ENCODE measurements at regions not wholly inside any gene's neighbourhood (a gene's known extent, or its start where the extent isn't known, plus 50 kb on each side); places are given as distances from the start of the nearest gene placed in this dataset.

DNA sequence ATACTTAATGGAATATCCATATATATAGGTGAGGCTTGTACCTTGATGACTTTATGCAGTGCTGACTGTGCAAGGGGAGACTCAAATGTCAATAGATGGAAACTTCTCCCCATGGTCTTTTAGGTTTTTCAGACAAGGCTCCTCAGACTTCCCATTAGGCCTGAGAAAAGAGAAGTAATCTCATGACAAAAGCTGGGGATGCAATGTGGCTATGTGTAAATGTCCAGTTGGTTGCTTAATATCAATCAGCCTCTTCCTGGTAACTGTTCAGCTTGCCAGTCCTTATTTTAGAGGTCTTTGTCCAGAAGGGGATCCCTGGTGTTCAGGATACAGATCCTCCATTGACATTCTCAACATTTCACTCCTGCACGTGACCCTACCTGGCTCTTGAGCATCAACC is 621.1 kb upstream of the CDH18 start:
- TF ChIP-seq RAD21 (IDR thresholded peaks at IDR 0.05; ENCODE audit: low read depth) = no peak
- no peak for TF ChIP-seq TEAD4 (IDR thresholded peaks at IDR 0.05)
- no peak for TF ChIP-seq NFIC (IDR thresholded peaks at IDR 0.05)
- TF ChIP-seq YY1 (IDR thresholded peaks at IDR 0.05; ENCODE audit: low read depth) = no peak
- no peak for TF ChIP-seq TCF12 (IDR thresholded peaks at IDR 0.05; ENCODE audit: low read depth)
- TF ChIP-seq EP300 (IDR thresholded peaks at IDR 0.05; ENCODE audit: borderline replicate concordance) = no peak
- no peak for TF ChIP-seq EGR1 (IDR thresholded peaks at IDR 0.05)
- TF ChIP-seq CEBPB (IDR thresholded peaks at IDR 0.05) = no peak
- no peak for TF ChIP-seq TAF1 (IDR thresholded peaks at IDR 0.05; ENCODE audit: low read depth)
- TF ChIP-seq, protein P1, sequence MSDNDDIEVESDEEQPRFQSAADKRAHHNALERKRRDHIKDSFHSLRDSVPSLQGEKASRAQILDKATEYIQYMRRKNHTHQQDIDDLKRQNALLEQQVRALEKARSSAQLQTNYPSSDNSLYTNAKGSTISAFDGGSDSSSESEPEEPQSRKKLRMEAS (IDR thresholded peaks at IDR 0.05) = no peak
- no peak for TF ChIP-seq ZBTB7A (IDR thresholded peaks at IDR 0.05; ENCODE audit: low read depth)

DNA sequence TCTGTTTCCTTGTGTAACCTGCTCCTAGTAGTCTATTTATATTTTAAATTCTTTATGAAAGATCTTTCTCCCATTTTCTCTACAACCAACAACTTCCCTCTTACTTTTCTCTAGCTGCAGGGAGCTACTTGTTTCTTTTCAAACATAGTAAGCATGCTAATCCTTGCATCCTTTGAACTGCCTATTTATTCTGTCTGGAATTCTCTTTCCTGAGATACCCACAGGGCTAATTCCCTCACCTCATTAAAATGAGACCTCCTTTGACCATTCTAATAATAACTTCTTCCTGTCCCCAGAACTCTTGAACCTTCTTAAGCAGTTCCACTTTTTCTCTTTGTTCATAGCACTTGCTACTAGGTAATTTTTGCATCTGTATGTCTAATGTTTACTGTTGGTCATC is 620.6 kb upstream of the CDH18 start:
- TF ChIP-seq FOXM1 (IDR thresholded peaks at IDR 0.05; ENCODE audit: borderline replicate concordance, low read depth) = no peak
- no peak for TF ChIP-seq EP300 (IDR thresholded peaks at IDR 0.05; ENCODE audit: borderline replicate concordance)
- TF ChIP-seq ZBTB7A (IDR thresholded peaks at IDR 0.05; ENCODE audit: low read depth) = no peak
- TF ChIP-seq, protein P2, sequence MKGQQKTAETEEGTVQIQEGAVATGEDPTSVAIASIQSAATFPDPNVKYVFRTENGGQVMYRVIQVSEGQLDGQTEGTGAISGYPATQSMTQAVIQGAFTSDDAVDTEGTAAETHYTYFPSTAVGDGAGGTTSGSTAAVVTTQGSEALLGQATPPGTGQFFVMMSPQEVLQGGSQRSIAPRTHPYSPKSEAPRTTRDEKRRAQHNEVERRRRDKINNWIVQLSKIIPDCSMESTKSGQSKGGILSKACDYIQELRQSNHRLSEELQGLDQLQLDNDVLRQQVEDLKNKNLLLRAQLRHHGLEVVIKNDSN (IDR thresholded peaks at IDR 0.05) = no peak
- TF ChIP-seq, protein P3, sequence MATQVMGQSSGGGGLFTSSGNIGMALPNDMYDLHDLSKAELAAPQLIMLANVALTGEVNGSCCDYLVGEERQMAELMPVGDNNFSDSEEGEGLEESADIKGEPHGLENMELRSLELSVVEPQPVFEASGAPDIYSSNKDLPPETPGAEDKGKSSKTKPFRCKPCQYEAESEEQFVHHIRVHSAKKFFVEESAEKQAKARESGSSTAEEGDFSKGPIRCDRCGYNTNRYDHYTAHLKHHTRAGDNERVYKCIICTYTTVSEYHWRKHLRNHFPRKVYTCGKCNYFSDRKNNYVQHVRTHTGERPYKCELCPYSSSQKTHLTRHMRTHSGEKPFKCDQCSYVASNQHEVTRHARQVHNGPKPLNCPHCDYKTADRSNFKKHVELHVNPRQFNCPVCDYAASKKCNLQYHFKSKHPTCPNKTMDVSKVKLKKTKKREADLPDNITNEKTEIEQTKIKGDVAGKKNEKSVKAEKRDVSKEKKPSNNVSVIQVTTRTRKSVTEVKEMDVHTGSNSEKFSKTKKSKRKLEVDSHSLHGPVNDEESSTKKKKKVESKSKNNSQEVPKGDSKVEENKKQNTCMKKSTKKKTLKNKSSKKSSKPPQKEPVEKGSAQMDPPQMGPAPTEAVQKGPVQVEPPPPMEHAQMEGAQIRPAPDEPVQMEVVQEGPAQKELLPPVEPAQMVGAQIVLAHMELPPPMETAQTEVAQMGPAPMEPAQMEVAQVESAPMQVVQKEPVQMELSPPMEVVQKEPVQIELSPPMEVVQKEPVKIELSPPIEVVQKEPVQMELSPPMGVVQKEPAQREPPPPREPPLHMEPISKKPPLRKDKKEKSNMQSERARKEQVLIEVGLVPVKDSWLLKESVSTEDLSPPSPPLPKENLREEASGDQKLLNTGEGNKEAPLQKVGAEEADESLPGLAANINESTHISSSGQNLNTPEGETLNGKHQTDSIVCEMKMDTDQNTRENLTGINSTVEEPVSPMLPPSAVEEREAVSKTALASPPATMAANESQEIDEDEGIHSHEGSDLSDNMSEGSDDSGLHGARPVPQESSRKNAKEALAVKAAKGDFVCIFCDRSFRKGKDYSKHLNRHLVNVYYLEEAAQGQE (IDR thresholded peaks at IDR 0.05; ENCODE audit: low read depth) = no peak
- TF ChIP-seq, protein P1 (IDR thresholded peaks at IDR 0.05) = no peak
- no peak for TF ChIP-seq RAD21 (IDR thresholded peaks at IDR 0.05; ENCODE audit: low read depth)
- no peak for TF ChIP-seq YY1 (IDR thresholded peaks at IDR 0.05; ENCODE audit: low read depth)
- no peak for TF ChIP-seq EGR1 (IDR thresholded peaks at IDR 0.05)
- TF ChIP-seq TAF1 (IDR thresholded peaks at IDR 0.05; ENCODE audit: low read depth) = no peak
- no peak for TF ChIP-seq TEAD4 (IDR thresholded peaks at IDR 0.05)
- no peak for TF ChIP-seq TCF12 (IDR thresholded peaks at IDR 0.05; ENCODE audit: low read depth)

DNA sequence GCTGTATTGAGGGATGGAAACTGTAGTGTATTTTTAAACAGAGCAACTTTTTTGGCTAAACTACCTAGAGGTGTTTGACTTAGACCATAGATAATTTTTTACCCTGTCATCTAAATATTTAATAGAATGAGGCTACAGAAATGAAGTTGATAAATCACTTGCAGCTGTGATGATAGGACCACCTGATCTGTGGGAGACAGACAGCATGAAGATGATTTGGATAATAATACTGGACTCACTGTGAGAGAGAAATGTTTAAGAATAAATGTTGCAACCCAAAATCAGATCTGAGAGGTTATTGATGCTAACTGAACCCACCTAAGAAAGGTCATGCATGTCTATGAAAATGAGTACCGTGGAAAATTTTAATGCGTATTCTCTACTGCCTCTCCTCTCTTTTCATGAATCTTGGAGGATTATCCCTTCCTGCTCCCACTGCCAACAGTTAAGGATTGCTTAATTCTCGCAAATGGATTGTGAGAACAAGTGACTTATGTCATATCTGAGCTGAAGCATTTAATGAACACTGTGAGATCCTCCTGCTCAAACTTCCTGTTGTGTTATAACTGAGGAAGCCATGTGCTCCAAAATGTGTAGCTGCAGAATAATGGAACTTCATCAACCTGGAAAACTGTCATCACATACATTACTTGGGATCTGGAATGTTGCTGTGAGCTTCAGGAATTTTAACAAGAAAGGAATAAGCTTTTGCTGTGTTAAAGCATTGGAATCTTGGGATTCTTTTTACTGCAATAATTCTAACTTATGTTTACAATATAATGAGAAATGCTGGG is 617.9 kb upstream of the CDH18 start:
- no peak for TF ChIP-seq FOXM1 (IDR thresholded peaks at IDR 0.05; ENCODE audit: borderline replicate concordance, low read depth)
- TF ChIP-seq, protein P3 (IDR thresholded peaks at IDR 0.05; ENCODE audit: low read depth) = no peak
- TF ChIP-seq CEBPB (IDR thresholded peaks at IDR 0.05) = no peak
- TF ChIP-seq EP300 (IDR thresholded peaks at IDR 0.05; ENCODE audit: borderline replicate concordance) = no peak
- TF ChIP-seq YY1 (IDR thresholded peaks at IDR 0.05; ENCODE audit: low read depth) = no peak
- no peak for TF ChIP-seq TAF1 (IDR thresholded peaks at IDR 0.05; ENCODE audit: low read depth)
- no peak for TF ChIP-seq RAD21 (IDR thresholded peaks at IDR 0.05; ENCODE audit: low read depth)
- TF ChIP-seq, protein P1 (IDR thresholded peaks at IDR 0.05) = no peak
- TF ChIP-seq, protein P2 (IDR thresholded peaks at IDR 0.05) = no peak
- no peak for TF ChIP-seq NFIC (IDR thresholded peaks at IDR 0.05)
- TF ChIP-seq TCF12 (IDR thresholded peaks at IDR 0.05; ENCODE audit: low read depth) = no peak
- no peak for TF ChIP-seq EGR1 (IDR thresholded peaks at IDR 0.05)
- no peak for TF ChIP-seq ZBTB7A (IDR thresholded peaks at IDR 0.05; ENCODE audit: low read depth)
- TF ChIP-seq TEAD4 (IDR thresholded peaks at IDR 0.05) = no peak
- no peak for TF ChIP-seq CREB1 (IDR thresholded peaks at IDR 0.05; ENCODE audit: low read depth)

DNA sequence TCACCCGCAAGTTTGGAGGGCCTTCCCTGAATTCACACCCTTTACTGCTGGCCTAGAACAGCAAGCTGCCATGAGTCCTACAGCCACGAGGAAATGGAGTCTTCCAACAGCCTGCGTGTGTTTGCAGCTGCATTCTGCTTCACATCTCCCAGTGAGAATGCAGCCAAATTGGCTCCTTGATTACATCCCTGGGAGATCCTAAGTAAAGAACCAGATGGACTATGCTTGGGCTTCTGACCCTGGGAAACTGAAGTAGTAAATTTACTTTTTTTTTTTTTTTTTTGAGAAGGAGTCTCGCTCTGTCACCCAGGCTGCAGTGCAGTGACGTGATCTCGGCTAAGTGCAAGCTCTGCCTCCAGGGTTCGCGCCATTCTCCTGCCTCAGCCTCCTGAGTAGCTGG is 617.0 kb upstream of the CDH18 start:
- TF ChIP-seq TAF1 (IDR thresholded peaks at IDR 0.05; ENCODE audit: low read depth) = no peak
- TF ChIP-seq, protein P2 (IDR thresholded peaks at IDR 0.05) = no peak
- TF ChIP-seq TEAD4 (IDR thresholded peaks at IDR 0.05) = no peak
- TF ChIP-seq, protein P3 (IDR thresholded peaks at IDR 0.05; ENCODE audit: low read depth) = no peak
- no peak for TF ChIP-seq ZBTB7A (IDR thresholded peaks at IDR 0.05; ENCODE audit: low read depth)
- no peak for TF ChIP-seq YY1 (IDR thresholded peaks at IDR 0.05; ENCODE audit: low read depth)
- TF ChIP-seq NFIC (IDR thresholded peaks at IDR 0.05) = no peak
- no peak for TF ChIP-seq TCF12 (IDR thresholded peaks at IDR 0.05; ENCODE audit: low read depth)
- TF ChIP-seq FOXM1 (IDR thresholded peaks at IDR 0.05; ENCODE audit: borderline replicate concordance, low read depth) = no peak
- no peak for TF ChIP-seq CREB1 (IDR thresholded peaks at IDR 0.05; ENCODE audit: low read depth)
- TF ChIP-seq, protein P1 (IDR thresholded peaks at IDR 0.05) = no peak
- TF ChIP-seq EP300 (IDR thresholded peaks at IDR 0.05; ENCODE audit: borderline replicate concordance) = no peak
- no peak for TF ChIP-seq EGR1 (IDR thresholded peaks at IDR 0.05)
- no peak for TF ChIP-seq RAD21 (IDR thresholded peaks at IDR 0.05; ENCODE audit: low read depth)
- TF ChIP-seq CEBPB (IDR thresholded peaks at IDR 0.05) = no peak

Data from Ishikawa (cell line).